ENCODE measurements at regions not wholly inside any gene's neighbourhood (a gene's known extent, or its start where the extent isn't known, plus 50 kb on each side); places are given as distances from the start of the nearest gene placed in this dataset.

DNA sequence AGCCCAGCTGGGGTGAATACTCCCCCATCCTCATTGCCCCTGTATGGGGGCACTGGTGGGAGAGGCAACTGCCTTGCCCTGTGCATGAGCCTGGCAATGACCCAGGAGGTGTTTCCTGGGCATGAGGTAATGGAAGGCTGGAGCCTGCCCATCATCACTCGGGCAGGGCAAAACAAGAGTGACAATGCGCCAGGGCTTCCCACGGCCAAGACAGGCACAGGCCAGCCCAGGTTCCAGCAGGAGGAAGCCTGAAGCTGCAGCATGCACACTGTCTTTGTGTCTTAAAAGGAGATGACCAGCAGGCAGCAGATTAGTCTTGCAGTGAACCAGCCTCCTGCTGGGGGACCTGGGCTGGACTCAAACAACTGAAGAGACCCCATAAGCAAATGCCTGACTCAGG lies 92.2 kb upstream of the SMIM23 start:
- no peak overlapping the region for H3K4me3 ChIP-seq (replicated peaks in 1 of 3; ENCODE audit: insufficient read depth in 1 of 3, low read depth in 2 of 3, low read length in 3 of 3)
- no peaks in the 10 kb centered on the region for H3K36me3 ChIP-seq (replicated peaks in 1 of 2; ENCODE audit: control insufficient read depth in 1 of 2, insufficient read depth in 2 of 2, low read length in 2 of 2)
- H3K9ac ChIP-seq (ENCODE audit: insufficient read depth, low read depth, low read length): no peak overlapping the region
- BruUV-seq (replicated peaks): no TSS peak
- ChIA-PET CTCF (ENCODE audit: low intra/inter-chr PET ratio, low total read pairs) (no interaction called here), POLR2A (no interaction called here)
- no peak for TF ChIP-seq KLF6 (CRISPR knock-in tag; IDR thresholded peaks at IDR 0.05)
- TF ChIP-seq AHR (CRISPR knock-in tag; IDR thresholded peaks at IDR 0.05): no peak
- no peak for TF ChIP-seq EHMT2 (IDR thresholded peaks at IDR 0.05; ENCODE audit: borderline replicate concordance, low read depth, low read length)
- no peak for TF ChIP-seq GABPA (IDR thresholded peaks at IDR 0.05; ENCODE audit: low read depth, low read length)
- no peak for TF ChIP-seq GABPA (CRISPR knock-in tag; IDR thresholded peaks at IDR 0.05; ENCODE audit: low read depth)
- TF ChIP-seq KDM5A (IDR thresholded peaks at IDR 0.05; ENCODE audit: borderline replicate concordance, low read length): no peak
- TF ChIP-seq, protein P1, sequence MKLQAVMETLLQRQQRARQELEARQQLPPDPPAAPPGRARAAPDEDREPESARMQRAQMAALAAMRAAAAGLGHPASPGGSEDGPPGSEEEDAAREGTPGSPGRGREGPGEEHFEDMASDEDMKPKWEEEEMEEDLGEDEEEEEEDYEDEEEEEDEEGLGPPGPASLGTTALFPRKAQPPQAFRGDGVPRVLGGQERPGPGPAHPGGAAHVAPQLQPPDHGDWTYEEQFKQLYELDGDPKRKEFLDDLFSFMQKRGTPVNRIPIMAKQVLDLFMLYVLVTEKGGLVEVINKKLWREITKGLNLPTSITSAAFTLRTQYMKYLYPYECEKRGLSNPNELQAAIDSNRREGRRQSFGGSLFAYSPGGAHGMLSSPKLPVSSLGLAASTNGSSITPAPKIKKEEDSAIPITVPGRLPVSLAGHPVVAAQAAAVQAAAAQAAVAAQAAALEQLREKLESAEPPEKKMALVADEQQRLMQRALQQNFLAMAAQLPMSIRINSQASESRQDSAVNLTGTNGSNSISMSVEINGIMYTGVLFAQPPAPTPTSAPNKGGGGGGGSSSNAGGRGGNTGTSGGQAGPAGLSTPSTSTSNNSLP (IDR thresholded peaks at IDR 0.05; ENCODE audit: low read depth, low read length): no peak
- no peak for TF ChIP-seq CBX5 (CRISPR knock-in tag; IDR thresholded peaks at IDR 0.05; ENCODE audit: borderline replicate concordance)
- no peak for TF ChIP-seq MAFF (IDR thresholded peaks at IDR 0.05; ENCODE audit: low read depth, low read length)
- intact Hi-C loops (cut with micrococcal nuclease; ENCODE audit: unreplicated experiment): no loop called here
- 34% methylated on average over 2 of the region's 3 CpGs for WGBS (ENCODE audit: low lambda C conversion rate)
- no peak overlapping the region for H3K4me2 ChIP-seq (ENCODE audit: low read depth, low read length)
- in situ Hi-C loops (cut with HindIII; ENCODE audit: extremely low pct_ligation_motif_present, low pct_unique_long_range_greater_than_20kb): no loop called here
- H2AFZ ChIP-seq (ENCODE audit: low read length): no peak overlapping the region
- H3K79me2 ChIP-seq (ENCODE audit: insufficient read depth, low read length): no peaks in the 10 kb centered on the region
- DNase-seq (ENCODE audit: low spot score): no peak
- no peaks in the 10 kb centered on the region for H4K20me1 ChIP-seq (ENCODE audit: insufficient read depth, low read length)
- no peak overlapping the region for H3K27ac ChIP-seq (ENCODE audit: extremely low read length, insufficient read depth, low read length)
- no peaks in the 10 kb centered on the region for H3K9me3 ChIP-seq (ENCODE audit: low read length)
- H3K27me3 ChIP-seq (ENCODE audit: control insufficient read depth in 1 of 2, insufficient read depth in 2 of 2, low read length in 2 of 2): peaks cover 0 to 12% of the 10 kb centered on the region in 2 experiments; a peak in 2 of 5 replicates
- no peaks in the 10 kb centered on the region for H3K4me1 ChIP-seq (ENCODE audit: insufficient read depth, low read length)
- no peak for FAIRE-seq
- ATAC-seq: no peak

DNA sequence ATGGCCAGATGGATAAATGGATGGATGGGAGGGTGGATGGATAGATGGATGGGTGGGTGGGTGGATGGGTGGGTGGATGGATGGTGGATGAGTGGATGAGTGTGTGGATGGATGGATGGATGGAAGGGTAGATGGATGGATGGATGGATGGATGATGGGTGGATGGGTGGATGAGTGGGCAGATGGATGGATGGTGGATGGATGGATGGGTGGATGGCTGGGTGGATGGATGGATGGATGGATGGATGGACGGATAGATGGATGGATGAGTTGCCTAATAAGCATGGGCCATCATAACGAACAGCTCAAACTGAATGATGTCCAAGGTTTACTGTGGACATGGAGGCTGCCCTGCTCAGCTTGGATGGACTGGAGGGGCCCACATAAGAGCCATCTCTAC lies 89.8 kb upstream of the SMIM23 start:
- ATAC-seq (no peak), DNase-seq (ENCODE audit: low spot score) (no peak), FAIRE-seq (no peak)
- Histone ChIP-seq H3K9ac (ENCODE audit: insufficient read depth, low read depth, low read length) (no peak overlapping the region), H3K27me3 (ENCODE audit: control insufficient read depth in 1 of 2, insufficient read depth in 2 of 2, low read length in 2 of 2) (peaks cover 0 to 24% of the 10 kb centered on the region in 2 experiments; a peak in 2 of 5 replicates), H3K79me2 (ENCODE audit: insufficient read depth, low read length) (no peaks in the 10 kb centered on the region), H3K4me2 (ENCODE audit: low read depth, low read length) (no peak overlapping the region), H4K20me1 (ENCODE audit: insufficient read depth, low read length) (no peaks in the 10 kb centered on the region), H3K4me1 (ENCODE audit: insufficient read depth, low read length) (no peaks in the 10 kb centered on the region), H3K36me3 (replicated peaks in 1 of 2; ENCODE audit: control insufficient read depth in 1 of 2, insufficient read depth in 2 of 2, low read length in 2 of 2) (no peaks in the 10 kb centered on the region), H3K27ac (ENCODE audit: extremely low read length, insufficient read depth, low read length) (no peak overlapping the region), H2AFZ (ENCODE audit: low read length) (no peak overlapping the region), H3K9me3 (ENCODE audit: low read length) (no peaks in the 10 kb centered on the region), H3K4me3 (replicated peaks in 1 of 3; ENCODE audit: insufficient read depth in 1 of 3, low read depth in 2 of 3, low read length in 3 of 3) (no peak overlapping the region)
- ChIA-PET POLR2A (no interaction called here), CTCF (ENCODE audit: low intra/inter-chr PET ratio, low total read pairs) (no interaction called here)
- in situ Hi-C loops (cut with HindIII; ENCODE audit: extremely low pct_ligation_motif_present, low pct_unique_long_range_greater_than_20kb) (no loop called here), intact Hi-C loops (cut with micrococcal nuclease; ENCODE audit: unreplicated experiment) (no loop called here)
- no TSS peak for BruUV-seq (replicated peaks)
- WGBS (ENCODE audit: low lambda C conversion rate): 3% methylated on average over 2 of the region's 2 CpGs
- TF ChIP-seq TBX3 (IDR thresholded peaks at IDR 0.05; ENCODE audit: borderline replicate concordance) (no peak), GATA4 (IDR thresholded peaks at IDR 0.05; ENCODE audit: borderline replicate concordance, low read depth) (no peak), SIN3A (IDR thresholded peaks at IDR 0.05; ENCODE audit: borderline replicate concordance, low read depth, low read length) (no peak), ZNF720 (CRISPR knock-in tag; IDR thresholded peaks at IDR 0.05) (no peak)
- TF ChIP-seq, protein P2, sequence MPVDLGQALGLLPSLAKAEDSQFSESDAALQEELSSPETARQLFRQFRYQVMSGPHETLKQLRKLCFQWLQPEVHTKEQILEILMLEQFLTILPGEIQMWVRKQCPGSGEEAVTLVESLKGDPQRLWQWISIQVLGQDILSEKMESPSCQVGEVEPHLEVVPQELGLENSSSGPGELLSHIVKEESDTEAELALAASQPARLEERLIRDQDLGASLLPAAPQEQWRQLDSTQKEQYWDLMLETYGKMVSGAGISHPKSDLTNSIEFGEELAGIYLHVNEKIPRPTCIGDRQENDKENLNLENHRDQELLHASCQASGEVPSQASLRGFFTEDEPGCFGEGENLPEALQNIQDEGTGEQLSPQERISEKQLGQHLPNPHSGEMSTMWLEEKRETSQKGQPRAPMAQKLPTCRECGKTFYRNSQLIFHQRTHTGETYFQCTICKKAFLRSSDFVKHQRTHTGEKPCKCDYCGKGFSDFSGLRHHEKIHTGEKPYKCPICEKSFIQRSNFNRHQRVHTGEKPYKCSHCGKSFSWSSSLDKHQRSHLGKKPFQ (CRISPR knock-in tag; IDR thresholded peaks at IDR 0.05; ENCODE audit: insufficient replicate concordance): no peak
- TF ChIP-seq, protein P3, sequence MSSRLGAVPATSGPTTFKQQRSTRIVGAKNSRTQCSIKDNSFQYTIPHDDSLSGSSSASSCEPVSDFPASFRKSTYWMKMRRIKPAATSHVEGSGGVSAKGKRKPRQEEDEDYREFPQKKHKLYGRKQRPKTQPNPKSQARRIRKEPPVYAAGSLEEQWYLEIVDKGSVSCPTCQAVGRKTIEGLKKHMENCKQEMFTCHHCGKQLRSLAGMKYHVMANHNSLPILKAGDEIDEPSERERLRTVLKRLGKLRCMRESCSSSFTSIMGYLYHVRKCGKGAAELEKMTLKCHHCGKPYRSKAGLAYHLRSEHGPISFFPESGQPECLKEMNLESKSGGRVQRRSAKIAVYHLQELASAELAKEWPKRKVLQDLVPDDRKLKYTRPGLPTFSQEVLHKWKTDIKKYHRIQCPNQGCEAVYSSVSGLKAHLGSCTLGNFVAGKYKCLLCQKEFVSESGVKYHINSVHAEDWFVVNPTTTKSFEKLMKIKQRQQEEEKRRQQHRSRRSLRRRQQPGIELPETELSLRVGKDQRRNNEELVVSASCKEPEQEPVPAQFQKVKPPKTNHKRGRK (CRISPR knock-in tag; IDR thresholded peaks at IDR 0.05): no peak

Measured in HepG2 (cell line).